GM12875 (cell line): ENCODE measurements at regions not wholly inside any gene's neighbourhood (a gene's known extent, or its start where the extent isn't known, plus 50 kb on each side); places are given as distances from the start of the nearest gene placed in this dataset.
A peak's percentile ranks its signal among the peaks of the same experiment; 100 is the strongest.

ENCODE experiments used
- H3K4me3 ChIP-seq: one replicate; pipeline ENCODE4 v1.5.1; 2011; ENCODE audit warnings: low read depth, low read length, control low read depth
- CTCF ChIP-seq: IDR thresholded peaks from 2 replicates; pipeline ENCODE4 v1.5.1; 2011; ENCODE audit warnings: low read depth, mild to moderate bottlenecking, control low read depth, inconsistent platforms, low read length, moderate library complexity, borderline replicate concordance; ENCODE audit not compliant: insufficient read depth

- TF ChIP-seq CTCF, result no peak
- H3K4me3 ChIP-seq, result no peak overlapping the region
Observed at GRCh38 chr17:27376637-27377547, 79.4 kb upstream of the KSR1 start.

- no peak overlapping the region for H3K4me3 ChIP-seq
- TF ChIP-seq CTCF, result no peak
Observed at GRCh38 chr17:27378482-27379175, 77.6 kb upstream of the KSR1 start.

GRCh38 chr17:27379888-27380533, 76.2 kb upstream of the KSR1 start:
- no peak for TF ChIP-seq CTCF
- no peak overlapping the region for H3K4me3 ChIP-seq

GRCh38 chr17:27380551-27380950, 75.7 kb upstream of the KSR1 start:
- no peak overlapping the region for H3K4me3 ChIP-seq
- TF ChIP-seq CTCF, result no peak

- no peak overlapping the region for H3K4me3 ChIP-seq
- TF ChIP-seq CTCF, result peak; percentile 100
Observed at GRCh38 chr17:27381007-27381501, 75.2 kb upstream of the KSR1 start.

- TF ChIP-seq CTCF, result no peak
- H3K4me3 ChIP-seq, result no peak overlapping the region
Observed at GRCh38 chr17:27382025-27382424, 74.2 kb upstream of the KSR1 start.
